ENCODE measurements at regions not wholly inside any gene's neighbourhood (a gene's known extent, or its start where the extent isn't known, plus 50 kb on each side); places are given as distances from the start of the nearest gene placed in this dataset.

DNA sequence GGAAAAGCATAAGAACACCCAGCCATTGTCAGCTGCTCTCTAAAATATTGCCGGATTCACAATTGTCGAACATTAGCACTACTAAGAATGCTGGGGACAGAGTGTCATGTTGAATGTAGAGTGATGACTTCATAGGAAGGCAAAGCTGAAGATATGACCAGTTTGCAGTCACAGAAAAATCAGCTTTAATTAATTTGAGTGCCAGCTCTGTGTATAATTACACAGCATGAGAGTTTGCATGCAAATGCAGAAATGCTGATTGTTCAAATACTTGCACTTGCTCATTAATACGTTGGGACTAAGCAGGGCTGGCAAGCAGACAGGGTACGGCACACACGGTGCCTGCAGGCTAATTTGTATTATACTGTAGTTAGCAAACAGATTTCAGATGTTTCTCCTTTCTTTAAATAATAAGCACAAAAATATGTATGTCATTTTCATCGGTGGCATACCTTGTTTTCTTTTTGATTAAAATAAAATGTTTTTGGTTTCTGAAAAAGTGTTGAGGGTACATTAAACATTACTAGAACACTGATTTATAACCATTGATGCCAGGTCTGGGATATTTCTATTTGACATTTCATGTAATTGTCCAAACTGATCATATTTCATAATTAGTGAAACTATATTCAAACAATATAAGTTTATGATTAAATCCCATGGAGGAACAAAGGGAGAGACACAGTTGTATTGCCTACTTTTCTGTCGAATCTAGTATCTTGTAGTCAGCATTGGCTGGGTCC lies 99.8 kb upstream of the ADGRL2 start:
- Histone ChIP-seq H3K36me3 (ENCODE audit: control insufficient read depth in 2 of 2, insufficient read depth in 2 of 2, low read length in 2 of 2) (no peaks in the 10 kb centered on the region), H3K27me3 (ENCODE audit: control insufficient read depth in 2 of 2, insufficient read depth in 2 of 2, low read length in 2 of 2) (no peaks in the 10 kb centered on the region), H3K4me3 (ENCODE audit: low read length in 2 of 2) (no peak overlapping the region), H3K9ac (ENCODE audit: low read depth in 1 of 2, low read length in 2 of 2) (no peak overlapping the region), H3K9me3 (ENCODE audit: control insufficient read depth in 2 of 2, low read length in 2 of 2) (no peaks in the 10 kb centered on the region), H3K27ac (ENCODE audit: low read depth in 2 of 2, low read length in 2 of 2) (no peak overlapping the region), H3K4me1 (ENCODE audit: control insufficient read depth in 2 of 2, insufficient read depth in 2 of 2, low read length in 2 of 2) (peaks cover 0 to 3% of the 10 kb centered on the region in 2 donors)

DNA sequence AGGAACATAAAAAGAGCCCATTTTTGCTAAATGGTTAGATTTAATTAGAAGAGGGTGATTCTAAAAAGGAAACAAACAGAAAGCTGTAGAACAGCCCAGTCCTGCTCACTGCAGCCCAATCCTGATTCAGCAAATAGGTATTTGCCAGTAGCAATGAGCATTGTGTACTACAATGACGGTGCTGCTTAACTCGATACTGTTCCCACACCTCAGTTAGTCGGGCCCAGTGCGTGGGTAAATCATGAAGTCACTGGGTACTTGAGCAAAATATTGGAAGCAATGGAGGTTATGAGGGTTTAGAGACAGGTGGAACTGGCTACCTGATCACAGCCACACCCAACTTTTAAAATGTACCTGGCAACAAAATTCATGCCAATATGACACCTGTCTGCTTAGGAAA lies 101.5 kb upstream of the ADGRL2 start:
- no peak overlapping the region for H3K9ac ChIP-seq (ENCODE audit: low read depth in 1 of 2, low read length in 2 of 2)
- peaks cover 0 to 3% of the 10 kb centered on the region in 2 donors for H3K4me1 ChIP-seq (ENCODE audit: control insufficient read depth in 2 of 2, insufficient read depth in 2 of 2, low read length in 2 of 2)
- H3K36me3 ChIP-seq (ENCODE audit: control insufficient read depth in 2 of 2, insufficient read depth in 2 of 2, low read length in 2 of 2) = no peaks in the 10 kb centered on the region
- H3K27me3 ChIP-seq (ENCODE audit: control insufficient read depth in 2 of 2, insufficient read depth in 2 of 2, low read length in 2 of 2) = no peaks in the 10 kb centered on the region
- no peak overlapping the region for H3K27ac ChIP-seq (ENCODE audit: low read depth in 2 of 2, low read length in 2 of 2)
- no peak overlapping the region for H3K4me3 ChIP-seq (ENCODE audit: low read length in 2 of 2)
- H3K9me3 ChIP-seq (ENCODE audit: control insufficient read depth in 2 of 2, low read length in 2 of 2) = no peaks in the 10 kb centered on the region

GRCh38 chr1:81695741-81696140 lies 105.0 kb upstream of the ADGRL2 start:
- H3K27ac ChIP-seq (ENCODE audit: low read depth in 2 of 2, low read length in 2 of 2) = no peak overlapping the region
- H3K27me3 ChIP-seq (ENCODE audit: control insufficient read depth in 2 of 2, insufficient read depth in 2 of 2, low read length in 2 of 2) = no peaks in the 10 kb centered on the region
- peaks cover 0 to 3% of the 10 kb centered on the region in 2 donors for H3K4me1 ChIP-seq (ENCODE audit: control insufficient read depth in 2 of 2, insufficient read depth in 2 of 2, low read length in 2 of 2)
- H3K36me3 ChIP-seq (ENCODE audit: control insufficient read depth in 2 of 2, insufficient read depth in 2 of 2, low read length in 2 of 2) = no peaks in the 10 kb centered on the region
- no peak overlapping the region for H3K9ac ChIP-seq (ENCODE audit: low read depth in 1 of 2, low read length in 2 of 2)
- no peaks in the 10 kb centered on the region for H3K9me3 ChIP-seq (ENCODE audit: control insufficient read depth in 2 of 2, low read length in 2 of 2)
- H3K4me3 ChIP-seq (ENCODE audit: low read length in 2 of 2) = no peak overlapping the region

DNA sequence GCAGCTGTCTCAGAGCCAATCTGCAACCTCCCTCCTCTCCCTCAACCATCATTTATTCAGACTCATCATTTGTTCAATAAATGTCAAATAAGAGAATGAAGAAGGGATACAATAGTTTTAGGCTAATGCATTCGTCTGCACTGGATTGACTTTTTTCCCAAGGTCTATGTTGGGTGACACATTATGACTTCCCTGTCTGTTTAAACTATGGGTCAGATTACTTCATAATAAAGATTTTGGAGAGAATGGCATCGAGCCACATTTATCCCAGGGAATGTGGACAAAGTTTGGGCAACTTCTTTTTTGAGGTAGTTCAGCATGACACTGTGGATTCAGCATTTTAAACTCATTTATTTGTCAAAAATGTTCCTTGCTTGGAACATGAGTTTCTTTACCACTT lies 107.4 kb upstream of the ADGRL2 start:
- Histone ChIP-seq H3K9me3 (ENCODE audit: control insufficient read depth in 2 of 2, low read length in 2 of 2) (no peaks in the 10 kb centered on the region), H3K27me3 (ENCODE audit: control insufficient read depth in 2 of 2, insufficient read depth in 2 of 2, low read length in 2 of 2) (no peaks in the 10 kb centered on the region), H3K9ac (ENCODE audit: low read depth in 1 of 2, low read length in 2 of 2) (no peak overlapping the region), H3K4me3 (ENCODE audit: low read length in 2 of 2) (no peak overlapping the region), H3K4me1 (ENCODE audit: control insufficient read depth in 2 of 2, insufficient read depth in 2 of 2, low read length in 2 of 2) (no peaks in the 10 kb centered on the region), H3K27ac (ENCODE audit: low read depth in 2 of 2, low read length in 2 of 2) (no peak overlapping the region), H3K36me3 (ENCODE audit: control insufficient read depth in 2 of 2, insufficient read depth in 2 of 2, low read length in 2 of 2) (no peaks in the 10 kb centered on the region)

DNA sequence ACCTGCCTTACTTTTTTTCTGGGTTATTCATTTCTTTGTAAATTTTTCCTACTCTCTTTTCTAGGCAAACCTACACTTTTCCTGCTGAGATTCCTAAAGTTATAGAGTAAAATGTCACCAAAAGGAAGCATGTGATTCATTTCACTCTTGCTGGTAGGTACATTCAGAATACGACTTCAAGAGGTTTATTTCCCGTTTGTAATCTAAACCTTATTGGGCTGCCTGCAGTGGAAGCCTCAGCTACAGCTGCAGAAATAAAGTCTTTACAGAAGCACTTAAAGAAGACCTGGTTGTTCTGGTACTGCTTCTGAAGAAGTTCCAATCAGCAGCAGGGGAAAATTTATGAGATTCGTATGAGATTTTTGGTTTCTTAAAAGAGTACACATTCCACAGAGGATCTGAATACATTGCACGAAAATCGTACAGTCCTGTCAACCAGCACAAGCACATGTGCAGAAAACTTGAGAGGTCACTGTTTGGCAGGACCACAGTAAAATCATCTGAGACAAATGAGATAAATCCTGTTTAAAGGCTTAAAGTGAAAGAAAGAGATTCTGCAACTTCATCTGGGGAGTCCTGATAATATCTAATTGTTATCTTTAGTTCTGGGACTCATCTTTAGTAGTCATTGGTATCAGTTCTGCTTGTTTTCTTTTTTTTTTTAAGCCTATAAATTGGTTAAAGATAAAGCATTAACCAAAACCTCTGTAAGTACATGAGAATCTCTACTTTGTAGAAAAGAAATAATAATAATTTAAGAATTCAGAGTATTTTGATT lies 109.9 kb upstream of the ADGRL2 start:
- Histone ChIP-seq H3K27me3 (ENCODE audit: control insufficient read depth in 2 of 2, insufficient read depth in 2 of 2, low read length in 2 of 2) (no peaks in the 10 kb centered on the region), H3K36me3 (ENCODE audit: control insufficient read depth in 2 of 2, insufficient read depth in 2 of 2, low read length in 2 of 2) (no peaks in the 10 kb centered on the region), H3K4me1 (ENCODE audit: control insufficient read depth in 2 of 2, insufficient read depth in 2 of 2, low read length in 2 of 2) (no peaks in the 10 kb centered on the region), H3K27ac (ENCODE audit: low read depth in 2 of 2, low read length in 2 of 2) (no peak overlapping the region), H3K9me3 (ENCODE audit: control insufficient read depth in 2 of 2, low read length in 2 of 2) (no peaks in the 10 kb centered on the region), H3K9ac (ENCODE audit: low read depth in 1 of 2, low read length in 2 of 2) (no peak overlapping the region), H3K4me3 (ENCODE audit: low read length in 2 of 2) (no peak overlapping the region)

DNA sequence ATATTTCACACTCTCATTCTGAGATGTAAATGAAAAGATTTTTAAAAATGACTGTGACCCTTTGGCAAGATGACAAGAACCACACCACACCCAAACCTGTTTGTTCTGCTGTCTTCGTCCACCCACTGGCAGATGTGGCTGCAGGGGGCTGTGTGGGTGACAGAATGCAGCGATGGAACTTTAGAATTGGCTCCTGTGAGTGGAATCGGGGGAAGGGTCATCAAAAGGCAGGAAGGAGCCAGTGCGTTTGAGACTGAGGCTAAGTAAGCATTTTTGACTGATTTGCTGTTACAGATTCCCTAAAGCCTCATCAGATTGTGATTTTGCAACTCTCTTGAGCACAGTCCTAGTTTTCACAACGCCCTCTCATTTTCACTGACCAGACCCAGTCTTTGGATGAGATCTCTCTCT lies 111.2 kb upstream of the ADGRL2 start:
- no peaks in the 10 kb centered on the region for H3K4me1 ChIP-seq (ENCODE audit: control insufficient read depth in 2 of 2, insufficient read depth in 2 of 2, low read length in 2 of 2)
- no peaks in the 10 kb centered on the region for H3K9me3 ChIP-seq (ENCODE audit: control insufficient read depth in 2 of 2, low read length in 2 of 2)
- H3K4me3 ChIP-seq (ENCODE audit: low read length in 2 of 2) = no peak overlapping the region
- H3K9ac ChIP-seq (ENCODE audit: low read depth in 1 of 2, low read length in 2 of 2) = no peak overlapping the region
- no peaks in the 10 kb centered on the region for H3K27me3 ChIP-seq (ENCODE audit: control insufficient read depth in 2 of 2, insufficient read depth in 2 of 2, low read length in 2 of 2)
- H3K36me3 ChIP-seq (ENCODE audit: control insufficient read depth in 2 of 2, insufficient read depth in 2 of 2, low read length in 2 of 2) = no peaks in the 10 kb centered on the region
- H3K27ac ChIP-seq (ENCODE audit: low read depth in 2 of 2, low read length in 2 of 2) = no peak overlapping the region

GRCh38 chr1:81682490-81682889 lies 118.2 kb upstream of the ADGRL2 start:
- Histone ChIP-seq H3K27ac (ENCODE audit: low read depth in 2 of 2, low read length in 2 of 2) (no peak overlapping the region), H3K9ac (ENCODE audit: low read depth in 1 of 2, low read length in 2 of 2) (no peak overlapping the region), H3K4me1 (ENCODE audit: control insufficient read depth in 2 of 2, insufficient read depth in 2 of 2, low read length in 2 of 2) (no peaks in the 10 kb centered on the region), H3K9me3 (ENCODE audit: control insufficient read depth in 2 of 2, low read length in 2 of 2) (no peaks in the 10 kb centered on the region), H3K27me3 (ENCODE audit: control insufficient read depth in 2 of 2, insufficient read depth in 2 of 2, low read length in 2 of 2) (no peaks in the 10 kb centered on the region), H3K4me3 (ENCODE audit: low read length in 2 of 2) (no peak overlapping the region), H3K36me3 (ENCODE audit: control insufficient read depth in 2 of 2, insufficient read depth in 2 of 2, low read length in 2 of 2) (no peaks in the 10 kb centered on the region)

DNA sequence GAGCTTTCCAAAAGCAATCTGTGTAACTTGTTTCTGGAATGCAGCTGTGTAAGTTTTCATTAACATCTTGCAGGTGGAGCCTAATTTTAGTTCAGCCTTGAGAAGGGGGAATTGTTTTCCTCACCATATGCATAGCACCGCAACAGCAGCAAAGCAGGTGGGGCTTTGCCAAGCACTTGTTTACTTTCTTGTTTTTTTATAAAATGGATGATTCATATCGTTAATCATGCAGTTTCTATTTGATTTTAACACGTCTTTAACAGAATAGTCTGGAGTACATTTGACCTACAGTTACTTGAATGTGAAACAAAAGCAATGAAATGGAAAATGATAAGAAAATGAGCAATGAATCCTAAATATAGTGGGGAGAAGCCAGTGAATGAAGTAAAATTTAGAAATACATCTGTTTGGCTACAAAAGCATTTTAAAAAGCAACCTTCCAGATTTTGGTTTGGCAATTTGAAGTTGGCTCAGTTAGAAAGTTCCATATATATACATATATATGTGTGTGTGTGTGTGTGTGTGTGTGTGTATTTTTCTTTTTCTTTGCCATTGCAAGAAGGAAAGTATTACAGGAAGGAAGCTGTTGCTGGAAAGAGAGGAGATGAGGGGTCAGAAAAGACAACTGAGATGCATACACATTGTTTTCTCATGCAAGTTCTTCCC lies 119.0 kb upstream of the ADGRL2 start:
- no peak overlapping the region for H3K9ac ChIP-seq (ENCODE audit: low read depth in 1 of 2, low read length in 2 of 2)
- H3K9me3 ChIP-seq (ENCODE audit: control insufficient read depth in 2 of 2, low read length in 2 of 2) = no peaks in the 10 kb centered on the region
- H3K36me3 ChIP-seq (ENCODE audit: control insufficient read depth in 2 of 2, insufficient read depth in 2 of 2, low read length in 2 of 2) = no peaks in the 10 kb centered on the region
- no peaks in the 10 kb centered on the region for H3K4me1 ChIP-seq (ENCODE audit: control insufficient read depth in 2 of 2, insufficient read depth in 2 of 2, low read length in 2 of 2)
- no peak overlapping the region for H3K27ac ChIP-seq (ENCODE audit: low read depth in 2 of 2, low read length in 2 of 2)
- no peaks in the 10 kb centered on the region for H3K27me3 ChIP-seq (ENCODE audit: control insufficient read depth in 2 of 2, insufficient read depth in 2 of 2, low read length in 2 of 2)
- H3K4me3 ChIP-seq (ENCODE audit: low read length in 2 of 2) = no peak overlapping the region

DNA sequence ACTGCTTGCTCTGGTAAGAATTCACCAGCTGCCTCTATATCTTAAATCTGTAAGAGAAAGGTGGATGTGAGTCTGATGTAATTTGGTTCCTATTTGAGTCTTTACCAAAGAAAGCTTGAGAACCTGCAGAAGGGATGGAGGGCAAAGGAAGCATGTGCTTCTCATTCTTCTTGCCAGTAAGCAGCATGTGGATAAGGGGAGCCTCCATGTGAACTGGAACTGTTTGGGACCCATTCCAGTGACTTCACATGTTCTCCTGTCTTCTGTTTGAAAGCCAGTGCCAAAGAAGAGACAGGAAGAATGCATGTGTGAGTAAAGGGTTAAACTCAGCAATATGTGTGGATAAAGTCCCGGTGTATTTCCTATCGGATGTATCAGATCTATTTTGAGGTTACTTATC lies 119.6 kb upstream of the ADGRL2 start:
- Histone ChIP-seq H3K36me3 (ENCODE audit: control insufficient read depth in 2 of 2, insufficient read depth in 2 of 2, low read length in 2 of 2) (no peaks in the 10 kb centered on the region), H3K4me1 (ENCODE audit: control insufficient read depth in 2 of 2, insufficient read depth in 2 of 2, low read length in 2 of 2) (no peaks in the 10 kb centered on the region), H3K27ac (ENCODE audit: low read depth in 2 of 2, low read length in 2 of 2) (no peak overlapping the region), H3K4me3 (ENCODE audit: low read length in 2 of 2) (no peak overlapping the region), H3K9ac (ENCODE audit: low read depth in 1 of 2, low read length in 2 of 2) (no peak overlapping the region), H3K27me3 (ENCODE audit: control insufficient read depth in 2 of 2, insufficient read depth in 2 of 2, low read length in 2 of 2) (no peaks in the 10 kb centered on the region), H3K9me3 (ENCODE audit: control insufficient read depth in 2 of 2, low read length in 2 of 2) (no peaks in the 10 kb centered on the region)

- Histone ChIP-seq H3K4me3 (ENCODE audit: low read length in 2 of 2) (no peak overlapping the region), H3K9ac (ENCODE audit: low read depth in 1 of 2, low read length in 2 of 2) (no peak overlapping the region), H3K27ac (ENCODE audit: low read depth in 2 of 2, low read length in 2 of 2) (no peak overlapping the region), H3K27me3 (ENCODE audit: control insufficient read depth in 2 of 2, insufficient read depth in 2 of 2, low read length in 2 of 2) (no peaks in the 10 kb centered on the region), H3K4me1 (ENCODE audit: control insufficient read depth in 2 of 2, insufficient read depth in 2 of 2, low read length in 2 of 2) (no peaks in the 10 kb centered on the region), H3K36me3 (ENCODE audit: control insufficient read depth in 2 of 2, insufficient read depth in 2 of 2, low read length in 2 of 2) (no peaks in the 10 kb centered on the region), H3K9me3 (ENCODE audit: control insufficient read depth in 2 of 2, low read length in 2 of 2) (no peaks in the 10 kb centered on the region)
These were observed 120.8 kb upstream of the ADGRL2 start for GRCh38 chr1:81679942-81680341.
